CMK (cell line): ENCODE measurements at regions not wholly inside any gene's neighbourhood (a gene's known extent, or its start where the extent isn't known, plus 50 kb on each side); places are given as distances from the start of the nearest gene placed in this dataset.

Experiments used
- DNase-seq: peaks from one replicate; pipeline ENCODE4 v3.0.0-alpha.2; 2010; ENCODE audit warnings: low read depth

DNA sequence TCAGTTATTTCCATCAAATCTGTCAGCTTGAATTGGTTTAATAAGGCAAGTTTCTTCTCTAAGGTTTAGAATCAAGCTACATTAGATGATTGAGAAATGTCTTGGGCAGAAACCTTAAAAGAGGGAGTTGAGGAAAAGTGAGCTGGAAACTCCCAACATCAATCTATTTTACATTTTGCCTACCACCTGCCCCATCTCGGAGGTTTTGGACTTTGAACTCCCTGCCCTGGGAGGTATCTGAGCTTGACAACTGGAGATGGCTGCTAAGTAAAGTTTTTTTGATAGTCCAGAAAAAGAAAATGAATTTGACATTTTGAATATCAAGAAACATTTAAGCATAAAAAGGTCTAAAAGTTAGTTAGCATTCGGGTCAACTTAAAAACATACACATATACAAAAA is 234.2 kb downstream of the NFKBIZ start:
- DNase-seq, result no peak

DNA sequence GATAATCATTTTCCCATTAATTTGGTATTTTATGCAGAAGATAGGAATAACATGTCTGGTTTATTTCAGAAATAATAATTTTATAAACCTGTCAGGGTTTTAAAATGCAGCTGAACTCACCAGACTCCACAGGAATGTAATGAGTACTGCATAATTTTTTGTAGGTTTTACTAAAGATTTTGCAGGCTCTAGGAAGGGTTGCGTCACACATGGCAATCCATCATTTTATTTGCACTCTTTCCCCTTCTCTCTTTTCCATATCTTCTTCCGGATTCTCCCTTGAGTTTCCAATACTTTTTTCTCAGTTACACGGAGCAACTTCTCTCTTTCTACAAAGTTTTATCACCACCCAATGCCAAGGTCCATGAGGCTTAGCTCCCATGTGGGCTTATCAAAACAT is 234.7 kb downstream of the NFKBIZ start:
- DNase-seq, result no peak

DNA sequence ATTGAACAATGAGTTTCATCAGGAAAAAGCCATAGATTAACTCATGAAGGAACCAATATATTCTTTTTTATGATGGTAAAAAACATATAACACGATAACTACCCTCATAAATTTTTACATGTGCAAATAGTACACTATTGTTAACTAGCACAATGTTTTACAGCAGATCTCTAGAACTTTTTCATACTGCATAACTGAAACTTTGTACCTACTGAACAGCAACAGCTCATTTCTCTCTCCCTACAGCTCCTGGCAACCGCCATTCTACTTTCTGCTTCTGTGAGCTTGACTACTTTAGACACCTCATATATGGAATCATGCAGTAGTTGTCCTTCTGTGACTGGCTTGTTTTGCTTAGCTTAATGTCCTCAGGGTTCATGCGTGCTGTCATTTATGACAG is 235.4 kb downstream of the NFKBIZ start:
- DNase-seq, result no peak

DNA sequence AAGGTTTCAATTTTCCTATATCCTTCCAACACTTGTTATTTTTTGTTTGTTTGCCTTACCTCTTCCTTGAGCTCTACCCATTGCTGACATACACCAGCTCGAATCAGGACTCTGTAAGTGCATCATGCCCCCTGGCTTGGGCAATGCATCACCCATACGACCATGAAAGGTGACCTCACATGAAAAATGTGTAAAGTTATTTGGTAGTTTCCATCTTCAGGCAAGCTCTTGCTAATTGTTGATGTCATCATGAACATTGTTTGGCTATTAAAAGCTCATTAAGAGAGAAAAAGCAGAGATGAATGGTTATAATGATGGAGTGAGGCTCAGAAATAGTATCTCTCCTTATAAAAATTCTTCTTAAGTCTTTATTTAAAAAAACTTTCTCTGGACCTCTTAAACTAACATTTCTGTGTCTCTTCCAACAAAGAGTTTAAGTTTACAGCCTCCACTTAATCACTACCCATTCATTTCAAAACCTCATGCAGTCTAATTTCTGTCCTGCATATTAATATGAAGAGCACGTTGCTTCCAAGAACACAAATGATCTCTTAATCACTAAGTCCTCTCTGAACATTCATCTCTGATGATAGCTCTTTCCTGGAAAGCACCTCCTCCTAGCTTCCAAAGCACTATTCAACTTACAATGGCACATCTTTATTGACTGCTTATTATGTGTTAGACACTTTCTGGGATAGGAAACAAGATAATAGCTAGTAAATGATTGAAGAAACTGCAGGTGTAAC is 236.3 kb downstream of the NFKBIZ start:
- no peak for DNase-seq

DNA sequence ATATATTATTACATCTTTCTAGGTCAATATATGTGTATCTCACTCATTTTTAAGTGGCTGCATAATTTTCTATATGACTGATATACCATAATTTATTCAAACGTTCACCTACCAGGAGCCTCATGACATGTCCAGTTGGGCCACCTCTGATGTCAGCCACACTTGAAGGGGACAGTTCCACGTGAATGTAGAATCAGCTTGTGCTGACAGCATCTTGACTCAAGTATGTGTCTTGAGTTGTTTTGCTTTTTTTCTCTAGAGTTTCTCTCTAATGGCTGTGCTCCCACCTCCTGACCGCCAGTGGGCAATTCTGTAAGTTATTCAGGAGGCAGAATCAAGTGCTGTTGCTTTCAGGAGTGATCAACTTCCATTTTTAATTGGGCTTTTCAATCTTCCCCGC is 237.9 kb downstream of the NFKBIZ start:
- no peak for DNase-seq

DNA sequence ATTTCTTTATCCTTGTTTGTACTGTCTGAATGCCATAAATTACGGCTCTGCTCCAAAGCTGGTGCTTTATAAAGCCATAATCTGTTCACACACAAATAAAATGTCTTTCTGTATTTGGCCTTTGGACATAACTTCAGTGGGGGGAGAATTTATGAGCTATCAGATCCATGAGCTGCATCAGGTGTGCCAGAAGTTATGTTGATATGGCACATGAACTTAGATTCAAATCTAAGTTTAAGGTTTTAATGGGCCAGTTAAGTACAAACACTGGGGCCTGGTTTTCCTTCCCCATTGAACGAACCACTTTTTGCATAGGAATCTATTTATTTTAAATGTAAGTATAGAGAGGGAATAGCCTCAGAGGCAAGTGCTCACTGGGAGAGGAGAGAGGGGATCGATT is 239.9 kb downstream of the NFKBIZ start:
- DNase-seq, result no peak

DNA sequence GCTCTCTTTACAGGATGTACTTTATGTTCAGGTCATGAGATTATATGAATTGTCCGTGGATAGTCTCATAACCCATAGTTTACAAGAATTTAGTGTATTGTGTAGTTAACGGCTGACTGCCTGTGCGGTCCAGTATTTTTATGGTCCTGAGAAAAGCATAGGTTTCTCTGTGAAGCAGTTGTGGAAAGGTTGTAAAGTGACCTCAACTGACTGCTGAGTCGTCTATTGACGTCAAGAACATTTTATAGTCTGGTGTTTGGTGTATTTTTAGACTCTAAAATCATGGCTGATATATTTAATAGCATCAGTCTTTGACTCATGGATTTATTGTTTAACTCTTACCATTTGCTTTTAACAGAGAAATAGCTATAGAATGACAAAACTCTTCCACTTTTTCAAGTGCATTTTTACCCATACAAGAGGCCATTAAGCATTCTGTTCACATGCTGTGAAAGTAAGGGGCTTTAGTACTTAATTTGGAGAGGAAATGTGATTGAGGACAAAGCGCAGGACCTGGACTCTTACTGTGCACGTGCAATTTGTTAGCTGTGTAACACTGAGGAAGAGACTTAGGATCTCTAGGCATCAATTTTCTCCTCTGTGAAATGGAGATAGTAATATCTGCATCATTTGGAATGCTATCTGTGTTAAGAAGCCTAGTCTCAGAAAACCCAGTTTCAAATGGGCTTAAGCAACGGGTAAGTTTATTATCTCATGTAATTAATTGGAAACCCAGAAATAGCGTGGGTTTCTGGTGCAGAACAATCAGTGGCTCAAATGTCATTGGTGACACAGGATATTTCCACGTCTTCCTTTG is 240.8 kb downstream of the NFKBIZ start:
- no peak for DNase-seq

DNA sequence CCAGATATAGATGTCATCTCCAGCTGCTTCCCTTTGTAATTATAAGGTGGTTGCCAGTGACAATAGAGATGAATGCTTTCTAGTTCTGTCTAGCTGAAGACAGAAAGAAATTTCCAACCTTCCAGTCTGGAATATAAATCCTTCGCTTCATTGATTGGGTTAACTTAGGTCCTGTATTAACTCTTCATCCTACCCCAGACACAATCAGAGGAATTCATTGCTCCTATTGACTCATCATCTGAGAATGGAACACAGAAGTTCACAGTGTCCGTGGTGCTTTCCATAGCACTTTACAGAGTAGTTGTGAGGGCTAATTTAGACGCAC is 241.4 kb downstream of the NFKBIZ start:
- no peak for DNase-seq

DNA sequence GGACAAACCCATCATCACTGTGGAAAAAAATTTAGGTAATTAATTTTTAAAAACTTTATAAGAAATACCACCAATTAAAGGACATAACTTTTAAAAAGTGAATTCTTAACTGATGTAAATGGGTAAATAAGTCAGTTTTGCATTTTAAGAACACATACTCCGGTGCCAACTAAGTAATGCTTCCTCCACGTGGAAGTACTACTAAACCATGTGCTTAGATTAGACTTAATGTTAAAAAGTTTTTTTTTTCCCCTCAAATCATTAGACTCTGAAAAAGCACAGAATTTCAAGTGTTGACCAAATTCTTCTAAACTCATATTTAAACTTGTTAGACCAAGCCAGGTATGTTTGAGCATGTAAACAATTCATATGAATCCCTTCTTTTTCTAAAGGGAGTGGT is 242.0 kb downstream of the NFKBIZ start:
- no peak for DNase-seq

DNA sequence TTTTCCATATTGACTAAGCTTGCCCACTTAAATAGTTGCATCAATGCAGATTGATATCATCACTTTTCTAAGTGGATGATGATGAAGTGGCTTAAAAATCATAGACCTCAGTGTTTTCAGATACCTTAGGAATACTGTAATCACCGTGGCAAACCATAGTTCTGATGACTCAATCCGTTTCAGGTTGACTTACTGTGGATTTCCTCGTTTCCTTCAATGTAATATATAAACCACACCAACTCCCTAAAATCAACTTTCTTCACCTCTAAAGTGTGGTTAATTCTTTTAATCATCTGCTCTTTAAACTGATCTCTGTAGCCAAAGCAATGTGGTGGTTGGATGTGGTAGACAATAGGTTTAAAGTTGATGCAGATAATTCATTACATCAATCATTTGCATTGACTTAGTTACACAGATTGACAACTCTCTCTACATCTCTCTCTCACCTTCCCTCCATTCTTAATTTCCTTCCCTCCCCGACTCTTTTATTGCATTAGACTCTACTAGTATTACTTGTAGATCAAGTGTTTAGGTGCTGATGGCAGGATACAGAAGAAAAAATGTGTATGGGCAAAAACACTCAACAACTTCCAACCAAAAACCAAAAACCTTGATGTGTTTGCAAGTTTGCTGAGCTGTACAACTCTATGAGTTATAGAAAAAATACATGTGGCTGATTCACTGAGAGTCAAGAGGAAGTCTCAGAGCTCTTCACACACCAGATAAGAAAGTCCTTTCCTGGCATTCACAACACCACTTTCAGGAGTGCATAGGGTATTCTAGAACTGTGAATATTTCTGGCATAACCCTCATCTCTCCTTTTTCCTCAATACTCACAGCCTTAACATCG is 243.5 kb downstream of the NFKBIZ start:
- no peak for DNase-seq

DNA sequence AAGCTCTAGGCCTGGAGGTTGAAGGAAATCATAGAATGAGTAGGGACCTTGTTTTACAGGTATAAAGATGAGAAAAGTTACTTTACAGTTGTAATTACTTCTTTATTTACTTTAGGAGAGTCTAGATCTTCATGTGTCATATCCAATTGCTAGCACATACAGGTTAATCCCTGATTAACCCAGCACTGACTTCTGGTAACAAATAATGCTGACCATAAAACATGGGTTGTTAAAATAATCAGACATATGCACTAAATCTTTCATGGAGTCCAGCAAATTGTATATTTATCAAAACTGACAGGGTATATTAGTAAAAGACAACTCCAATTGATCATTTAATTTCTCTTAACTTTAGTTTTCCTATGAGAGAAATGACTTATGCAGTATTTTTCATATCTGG is 245.2 kb downstream of the NFKBIZ start:
- DNase-seq, result no peak

DNA sequence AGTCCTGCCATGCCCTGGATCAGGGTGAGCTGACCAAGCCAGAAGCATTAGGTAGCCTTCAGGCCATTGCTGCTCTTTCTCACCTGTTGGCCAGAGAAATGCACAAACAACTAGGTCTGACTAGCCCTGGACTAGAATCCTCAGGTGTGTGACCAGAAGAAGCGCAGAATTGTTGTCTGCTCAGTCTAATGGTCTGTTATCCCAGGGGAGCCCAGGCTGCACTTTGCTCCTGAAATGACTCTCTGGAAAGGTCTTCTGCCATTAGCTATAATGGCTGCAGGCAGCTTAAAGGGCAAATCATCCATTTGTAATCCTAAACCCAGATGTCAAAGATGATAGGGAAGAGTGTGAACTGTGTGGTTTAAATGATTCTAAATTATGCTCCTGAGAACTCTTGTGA is 246.1 kb downstream of the NFKBIZ start:
- no peak for DNase-seq

DNA sequence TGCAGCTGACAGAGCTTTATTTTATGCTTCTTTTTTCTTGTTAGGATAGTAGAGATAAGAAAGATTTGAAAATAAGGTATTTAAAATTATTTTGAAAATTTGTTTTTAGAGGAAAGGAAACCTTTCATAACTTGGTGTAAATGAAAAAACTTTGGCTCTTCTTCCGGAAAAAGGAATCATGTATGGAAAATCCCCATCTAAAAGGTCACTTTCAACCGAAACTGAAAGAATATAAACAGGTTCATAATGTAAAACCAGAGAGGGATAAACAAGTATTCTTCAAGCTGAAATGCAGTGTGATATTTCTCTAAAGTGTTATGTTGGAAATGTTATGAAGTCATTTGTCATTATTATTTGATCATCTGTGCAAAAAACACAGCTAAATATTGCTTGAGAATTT is 246.8 kb downstream of the NFKBIZ start:
- no peak for DNase-seq

GRCh38 chr3:102098130-102098885 is 249.0 kb downstream of the NFKBIZ start:
- DNase-seq, result no peak

DNA sequence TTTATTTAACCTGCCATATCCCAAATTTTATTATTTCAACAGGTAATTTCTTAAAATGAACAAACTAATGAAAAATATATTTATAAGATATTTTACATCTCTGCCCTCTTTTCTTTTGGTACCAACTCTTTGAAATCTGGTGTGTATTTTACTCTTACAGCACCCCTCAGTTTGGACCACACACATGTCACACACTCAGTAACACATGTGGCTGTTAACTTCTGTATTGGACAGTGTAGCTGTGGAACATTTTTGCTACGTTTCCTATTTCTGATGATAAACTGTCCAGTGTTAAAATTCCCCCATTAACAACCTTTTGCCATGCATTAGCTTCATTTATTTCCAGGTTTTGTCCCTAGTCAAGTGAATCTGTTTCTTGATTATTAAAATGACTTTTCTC is 250.6 kb downstream of the NFKBIZ start:
- DNase-seq, result no peak

GRCh38 chr3:102102394-102102793 is 253.1 kb downstream of the NFKBIZ start:
- no peak for DNase-seq

- DNase-seq, result no peak
These were observed 254.7 kb downstream of the NFKBIZ start for GRCh38 chr3:102104033-102104432.

DNA sequence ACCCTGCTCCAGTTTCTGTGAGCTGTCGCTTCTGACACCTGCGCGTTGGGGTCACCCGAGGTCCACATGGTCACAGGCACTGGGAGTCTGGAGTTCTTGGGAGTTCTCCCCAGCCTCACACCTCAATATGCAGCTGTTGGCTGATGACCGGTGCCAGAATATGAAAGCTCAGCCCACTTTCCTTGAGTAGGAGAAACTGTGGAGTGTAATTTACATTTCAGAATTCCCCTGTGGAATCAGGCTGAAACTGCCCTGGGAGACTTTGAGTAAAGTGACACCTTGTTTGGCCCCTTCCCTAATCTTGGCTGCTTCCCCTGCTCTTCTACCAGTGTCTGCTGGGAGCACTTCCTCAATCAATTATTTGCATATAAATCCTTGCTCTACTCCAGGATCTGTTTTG is 255.9 kb downstream of the NFKBIZ start:
- no peak for DNase-seq

DNA sequence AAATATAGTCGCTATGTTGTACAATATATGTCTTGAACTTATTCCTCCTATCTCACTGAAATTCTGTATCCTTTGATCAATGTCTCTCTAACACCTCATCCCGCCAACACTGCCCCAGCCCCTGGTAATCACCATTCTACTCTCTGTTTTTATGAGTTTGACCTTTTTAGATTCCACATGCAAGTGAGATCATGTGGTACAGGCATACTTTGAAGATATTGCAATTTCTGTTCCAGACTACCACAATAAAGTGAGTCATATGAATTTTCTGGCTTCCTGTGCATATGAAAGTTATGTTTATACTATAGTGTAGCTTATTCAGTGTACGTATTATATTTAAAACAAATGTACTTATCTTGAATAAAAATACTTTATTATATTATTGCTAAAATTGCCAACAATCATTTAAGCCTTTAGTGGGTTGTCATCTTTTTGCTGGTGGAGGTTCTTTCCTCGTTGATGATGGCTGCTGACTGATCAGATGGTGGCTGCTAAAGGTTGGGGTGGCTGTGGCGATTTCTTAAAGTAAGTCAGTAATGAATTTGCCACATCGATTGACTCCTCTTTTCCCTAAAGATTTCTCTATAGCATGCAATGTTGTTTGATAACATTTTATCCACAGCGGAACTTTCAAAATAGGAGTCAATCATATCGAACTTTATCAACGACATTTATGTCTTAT is 257.2 kb downstream of the NFKBIZ start:
- DNase-seq, result no peak

DNA sequence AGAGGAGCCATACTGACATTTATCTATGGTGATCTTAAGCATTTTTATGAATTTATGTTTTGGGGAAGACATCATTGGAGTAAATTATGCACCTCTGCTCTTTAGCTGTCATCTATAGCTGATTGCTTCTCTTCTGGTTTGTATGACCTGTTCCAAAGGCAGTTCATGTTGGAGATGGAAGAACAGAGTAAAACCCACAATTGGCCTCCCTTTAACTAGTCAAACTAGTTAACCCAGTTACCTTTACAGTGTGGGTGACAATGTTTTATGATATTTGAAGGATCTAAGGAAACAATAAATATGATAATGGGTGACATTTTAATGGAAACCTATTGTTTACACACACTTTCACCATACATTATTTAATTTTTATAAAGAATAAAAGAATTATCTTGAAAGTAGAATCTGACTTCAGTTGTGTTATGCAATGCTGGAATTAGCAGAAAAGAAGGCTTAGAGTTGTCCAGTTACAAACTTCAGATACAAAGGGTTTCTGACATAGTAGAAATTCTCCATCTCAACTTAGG is 263.5 kb downstream of the NFKBIZ start:
- no peak for DNase-seq

- no peak for DNase-seq
These were observed 264.2 kb downstream of the NFKBIZ start for GRCh38 chr3:102113421-102114041.
